ENCODE measurements at regions not wholly inside any gene's neighbourhood (a gene's known extent, or its start where the extent isn't known, plus 50 kb on each side); places are given as distances from the start of the nearest gene placed in this dataset.

DNA sequence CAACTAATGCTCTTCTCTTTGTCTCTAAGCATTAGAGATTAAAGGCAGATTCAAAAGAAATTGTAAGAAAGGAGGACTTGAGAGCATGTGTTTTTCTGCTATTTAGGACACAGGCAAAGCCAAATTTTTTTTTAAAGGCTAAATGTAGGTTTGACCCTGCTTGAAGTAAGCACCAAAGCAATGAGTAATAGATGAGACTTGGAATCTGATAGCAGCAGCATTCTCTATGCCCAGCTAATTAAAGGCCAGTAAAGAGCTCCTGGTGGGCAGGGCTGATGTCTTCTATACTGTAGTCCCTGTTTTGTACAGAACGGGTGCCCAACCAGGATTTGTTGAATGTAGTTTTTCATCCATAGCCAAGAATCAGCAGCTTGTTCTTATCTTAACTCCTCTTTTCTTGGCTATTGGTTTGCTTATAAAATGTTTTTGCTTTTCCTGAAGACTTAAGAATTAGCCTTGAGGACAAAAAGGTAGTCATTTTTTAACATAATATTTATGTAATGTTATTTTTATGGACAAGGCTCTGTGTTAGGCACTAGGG is 179.6 kb downstream of the LMO4 start:
- no peak for DNase-seq (ENCODE audit: low read depth in 2 of 2)

DNA sequence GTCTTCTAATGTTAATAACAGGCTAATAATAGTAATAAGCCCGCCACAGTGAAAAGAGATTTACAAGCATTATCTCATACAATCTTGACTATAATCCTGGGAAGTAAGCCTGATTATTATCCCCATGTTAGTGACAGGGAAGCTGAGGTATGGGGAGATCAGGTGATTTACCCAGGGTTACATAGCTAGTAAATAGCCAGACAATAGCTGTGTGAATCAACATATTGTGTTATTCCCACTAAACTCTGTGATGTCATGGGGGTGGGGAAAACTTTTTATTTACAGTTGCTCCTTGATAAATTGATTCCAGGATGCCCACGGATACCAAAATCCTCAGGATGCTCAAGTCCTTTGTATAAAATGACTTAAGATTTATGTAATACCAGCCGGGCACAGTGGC is 181.9 kb downstream of the LMO4 start:
- DNase-seq (ENCODE audit: low read depth in 2 of 2): no peak

DNA sequence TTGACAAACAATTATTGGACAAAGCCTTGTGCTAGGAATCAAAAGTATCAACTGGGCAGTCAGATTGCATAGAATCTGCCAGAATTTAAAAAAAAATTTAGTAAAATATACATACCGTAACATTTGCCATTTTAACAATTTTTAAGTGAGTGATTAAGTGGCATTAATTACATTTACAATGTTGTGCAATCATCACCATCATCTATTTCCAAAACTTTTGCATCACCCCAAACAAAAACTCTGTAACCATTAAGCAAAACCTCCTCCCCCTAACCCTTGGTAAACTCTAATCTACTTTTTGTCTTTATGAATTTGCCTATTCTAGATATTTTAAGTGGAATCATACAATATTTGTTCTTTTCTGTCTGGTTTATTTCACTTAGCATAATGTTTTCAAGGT is 182.8 kb downstream of the LMO4 start:
- no peak for DNase-seq (ENCODE audit: low read depth in 2 of 2)

DNA sequence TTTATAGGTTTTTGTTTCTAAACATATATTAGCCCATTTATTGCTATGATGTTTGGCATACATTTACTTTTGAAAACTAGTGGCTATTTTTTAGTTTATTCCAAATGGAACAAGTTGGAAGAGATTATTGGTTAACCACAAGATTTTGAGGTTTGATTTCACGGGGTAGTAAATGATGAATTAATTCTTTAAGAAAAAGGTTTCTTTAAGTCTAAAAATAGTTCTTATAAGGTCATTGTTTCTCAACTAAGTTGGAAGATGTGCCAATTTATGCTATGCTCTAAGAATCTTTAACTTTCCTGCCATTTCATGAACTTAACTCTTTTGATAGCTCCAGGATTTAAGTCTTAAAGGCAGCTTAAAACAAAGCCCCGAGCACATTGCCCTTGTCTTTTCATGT is 183.8 kb downstream of the LMO4 start:
- no peak for DNase-seq (ENCODE audit: low read depth in 2 of 2)

DNA sequence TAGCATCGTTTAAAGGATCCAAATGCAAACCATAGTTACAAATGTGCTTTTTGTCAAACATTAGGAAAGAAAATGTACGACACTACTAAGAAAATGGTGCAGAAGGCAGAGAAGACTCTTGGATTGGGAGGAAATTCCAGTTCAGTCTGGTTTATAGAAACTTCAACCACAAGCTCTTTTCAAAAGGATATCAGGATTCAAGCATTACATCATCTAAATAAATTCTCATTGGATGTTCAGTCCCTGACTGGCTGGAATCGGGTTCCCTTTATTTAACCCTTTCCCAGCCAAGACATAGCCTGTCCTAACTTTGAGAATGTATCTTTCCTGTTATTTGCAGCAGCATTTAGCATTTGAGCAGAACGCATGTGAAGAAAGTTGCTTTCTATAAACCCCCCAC is 184.6 kb downstream of the LMO4 start:
- no peak for DNase-seq (ENCODE audit: low read depth in 2 of 2)

DNA sequence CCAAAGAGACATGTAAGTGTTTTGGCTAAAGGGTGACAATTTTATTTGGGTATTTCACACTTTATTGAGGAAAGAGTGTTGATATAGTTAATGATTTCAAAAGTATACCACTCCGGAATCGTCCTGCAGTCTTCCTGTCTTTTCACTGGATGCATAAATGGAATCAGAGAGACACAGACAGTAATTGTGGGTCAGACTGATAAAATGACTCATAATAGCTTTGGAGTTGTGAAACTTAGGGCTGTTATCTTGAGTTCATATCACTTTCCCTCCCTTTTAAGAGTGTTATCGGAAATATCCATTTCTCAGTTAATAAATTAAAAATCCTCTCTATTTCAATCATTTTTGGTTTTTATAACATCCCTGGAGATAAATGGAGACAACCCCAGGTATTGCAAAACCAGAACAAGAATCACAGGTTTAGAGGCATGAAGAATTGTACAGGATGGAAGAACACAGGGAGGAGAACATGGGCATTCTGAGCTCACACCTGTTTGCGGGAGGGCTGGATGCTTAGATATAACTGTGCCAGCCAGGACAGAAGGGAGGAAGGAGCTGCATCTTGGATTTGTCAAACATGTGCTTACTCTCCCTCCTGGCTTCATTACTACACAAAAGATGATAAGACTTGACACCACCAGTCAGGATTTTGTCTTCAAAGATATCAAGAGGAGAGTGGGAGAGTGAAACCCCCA is 185.4 kb downstream of the LMO4 start:
- no peak for DNase-seq (ENCODE audit: low read depth in 2 of 2)

DNA sequence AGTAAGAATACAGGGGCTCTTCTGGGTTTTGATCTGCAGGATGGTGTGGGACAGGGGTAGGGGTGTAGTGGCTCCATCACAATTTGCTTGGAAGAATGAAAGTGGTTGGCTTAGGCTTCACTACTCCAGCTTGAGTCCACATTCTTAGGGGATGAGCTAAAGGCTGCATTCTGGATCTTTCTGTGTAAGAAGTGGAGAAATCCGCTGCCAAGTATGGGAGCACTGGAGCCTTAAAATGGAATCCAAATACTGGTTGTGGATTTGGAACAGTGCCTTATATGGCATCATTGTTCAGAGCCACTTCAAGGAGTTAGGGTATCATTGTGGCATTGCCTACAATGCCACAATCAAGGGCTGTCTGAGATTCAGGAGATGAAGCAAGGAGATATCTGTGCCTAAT is 187.1 kb downstream of the LMO4 start:
- no peak for DNase-seq (ENCODE audit: low read depth in 2 of 2)

DNA sequence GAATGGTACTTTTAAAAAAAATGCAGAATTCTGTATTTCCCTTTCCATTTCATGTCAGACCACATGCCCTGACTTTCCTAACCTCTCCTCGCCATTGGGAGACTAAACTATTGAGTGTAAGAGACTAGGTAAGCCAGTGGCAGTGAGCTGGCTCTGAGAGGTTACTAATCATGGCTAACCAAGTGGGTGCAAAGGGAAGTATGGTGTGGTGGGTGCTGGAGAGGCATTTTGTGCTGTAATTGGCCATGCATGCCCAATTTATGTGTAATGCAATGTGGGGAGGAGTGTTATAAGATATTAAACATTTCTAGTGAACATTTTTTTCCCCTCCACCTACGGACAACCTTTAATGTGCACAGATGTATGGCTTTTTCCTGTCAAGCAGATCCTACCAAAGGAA is 190.1 kb downstream of the LMO4 start:
- DNase-seq (ENCODE audit: low read depth in 2 of 2): no peak

DNA sequence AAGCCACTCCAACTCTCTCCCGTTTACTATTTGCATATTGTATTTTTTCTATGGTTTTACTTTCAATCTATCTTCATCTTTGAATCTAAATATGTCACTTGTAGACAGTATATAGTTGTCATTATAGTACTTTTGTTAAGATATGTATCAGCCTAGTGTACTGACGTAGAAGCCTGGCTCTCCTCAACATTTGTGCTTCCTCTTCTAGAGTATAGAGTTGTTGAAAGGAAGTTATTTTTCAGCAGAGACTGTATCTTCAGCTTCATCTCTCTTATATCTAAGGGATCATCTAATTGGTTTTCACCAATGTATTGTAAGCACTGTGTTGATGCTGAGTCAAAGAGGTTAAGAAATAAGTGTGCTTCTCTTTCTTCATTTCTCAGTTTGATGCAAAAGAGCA is 192.8 kb downstream of the LMO4 start:
- no peak for DNase-seq (ENCODE audit: low read depth in 2 of 2)

DNA sequence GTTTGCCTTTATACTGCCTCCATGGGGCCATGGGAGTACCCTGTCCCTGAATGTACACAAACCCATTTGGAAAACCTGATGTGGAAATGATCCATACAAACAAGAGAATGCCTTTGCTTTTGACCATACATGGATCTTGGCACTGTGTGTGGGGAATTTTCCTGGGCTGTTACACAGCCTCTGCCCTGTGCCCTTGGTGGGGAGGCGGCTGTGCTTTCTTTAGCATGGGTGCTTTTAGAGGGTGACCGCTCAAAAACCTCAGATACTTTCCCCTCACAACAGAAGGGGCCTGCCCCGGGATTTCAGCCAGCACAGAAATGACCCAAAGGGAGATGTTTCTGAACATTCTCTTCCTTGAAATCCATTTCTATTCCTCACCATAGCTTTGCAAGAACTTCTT is 194.8 kb downstream of the LMO4 start:
- no peak for DNase-seq (ENCODE audit: low read depth in 2 of 2)

DNA sequence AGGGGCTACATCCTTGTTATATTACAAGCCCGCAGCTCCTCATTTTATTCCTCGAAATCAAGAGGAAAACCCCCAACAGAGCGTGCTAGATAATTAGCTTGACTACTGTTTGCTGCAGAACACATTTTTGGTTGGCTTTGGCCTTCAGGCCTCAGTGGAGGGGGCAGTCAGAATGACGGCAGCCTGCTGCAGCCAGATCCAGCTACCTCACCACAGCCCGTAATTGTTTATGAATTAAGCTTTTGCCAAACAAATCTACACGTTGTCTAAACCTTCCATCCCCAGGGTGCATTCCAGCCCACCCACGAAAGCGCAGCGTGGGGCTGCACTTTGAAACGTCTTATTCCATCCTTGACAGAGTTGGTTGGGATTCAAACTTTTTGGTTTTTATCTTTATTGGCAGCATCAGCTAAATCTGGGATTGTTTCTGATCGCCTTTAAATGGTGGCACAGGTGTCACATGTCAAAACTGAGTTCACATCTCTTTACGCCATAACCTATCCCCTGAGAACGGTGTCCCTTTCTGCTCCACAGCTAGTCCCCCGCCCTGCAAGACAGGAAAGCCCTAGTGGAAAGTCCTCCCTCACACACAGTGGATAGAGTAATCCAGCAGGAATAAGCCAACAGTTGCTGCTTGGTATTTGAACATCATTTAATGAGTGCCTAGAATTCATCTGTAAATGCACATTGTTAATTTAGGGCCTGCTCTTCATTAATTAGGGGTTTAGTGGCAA is 195.5 kb downstream of the LMO4 start:
- DNase-seq (ENCODE audit: low read depth in 2 of 2): no peak

DNA sequence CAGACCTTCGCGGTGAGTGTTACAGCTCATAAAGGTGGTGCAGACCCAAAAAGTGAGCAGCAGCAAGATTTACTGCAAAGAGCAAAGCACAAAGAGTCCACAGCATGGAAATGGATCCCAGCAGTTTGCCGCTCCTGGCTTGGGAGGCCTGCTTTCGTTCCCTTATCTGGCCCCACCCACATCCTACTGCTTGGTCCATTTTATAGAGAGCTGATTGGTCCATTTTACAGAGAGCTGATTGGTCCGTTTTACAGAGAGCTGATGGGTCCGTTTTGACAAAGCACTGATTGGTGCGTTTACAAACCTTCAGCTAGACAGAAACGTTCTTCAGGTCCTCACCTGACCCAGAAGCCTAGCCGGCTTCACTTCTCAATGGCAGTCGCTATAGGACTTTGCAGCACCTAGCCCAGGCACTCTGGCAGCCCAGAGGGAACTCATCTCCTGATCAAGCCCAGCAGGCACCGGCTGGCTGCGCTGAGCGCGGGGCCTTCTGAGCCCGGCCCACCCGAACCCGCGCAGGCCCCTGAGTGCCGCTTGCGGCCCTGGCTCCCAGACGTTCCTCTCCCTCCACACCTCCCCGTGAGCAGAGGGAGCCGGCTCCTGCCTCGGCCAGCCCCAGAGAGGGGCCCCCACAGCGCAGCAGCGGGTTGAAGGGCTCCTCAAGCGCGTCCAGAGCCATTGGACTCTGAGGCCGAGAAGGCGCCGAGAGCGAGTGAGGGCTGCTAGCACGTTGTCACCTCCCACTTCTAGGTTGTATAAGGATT is 200.3 kb downstream of the LMO4 start:
- no peak for DNase-seq (ENCODE audit: low read depth in 2 of 2)

DNA sequence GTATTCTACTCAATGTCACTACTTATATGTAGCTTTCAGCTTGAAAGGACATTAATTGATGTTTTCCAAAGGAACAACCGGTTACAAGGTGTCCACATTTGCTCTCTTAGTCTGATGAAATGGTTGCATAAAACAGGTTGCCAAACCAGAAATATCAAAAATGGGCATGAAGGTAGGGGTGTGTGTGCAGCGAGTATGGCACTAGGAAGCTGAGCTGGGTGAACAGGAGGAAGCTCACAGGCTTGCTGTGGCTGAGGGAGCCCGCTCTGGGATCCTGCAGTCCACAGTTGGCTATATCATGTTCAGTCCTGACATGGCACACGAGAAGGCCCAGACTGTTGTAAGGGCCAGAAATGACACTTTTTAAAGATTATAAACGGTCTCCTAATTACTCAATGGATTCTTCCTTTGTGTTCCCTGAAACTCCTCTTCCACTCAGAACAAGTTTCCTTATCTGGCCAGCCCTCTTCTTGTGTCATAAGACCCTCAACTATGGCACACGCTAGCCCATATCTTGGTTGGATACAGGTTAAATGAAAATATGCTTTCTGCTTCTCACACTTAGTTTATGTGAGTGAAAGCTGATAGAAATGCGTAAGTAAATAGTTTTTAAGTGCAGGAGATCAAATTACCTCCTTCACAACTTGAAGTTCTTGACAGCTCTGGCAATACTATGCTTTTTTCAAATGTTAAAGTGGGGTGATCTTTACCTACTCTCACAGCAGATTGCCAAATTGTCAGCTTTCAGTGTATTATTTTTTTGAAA is 201.5 kb downstream of the LMO4 start:
- DNase-seq (ENCODE audit: low read depth in 2 of 2): no peak

DNA sequence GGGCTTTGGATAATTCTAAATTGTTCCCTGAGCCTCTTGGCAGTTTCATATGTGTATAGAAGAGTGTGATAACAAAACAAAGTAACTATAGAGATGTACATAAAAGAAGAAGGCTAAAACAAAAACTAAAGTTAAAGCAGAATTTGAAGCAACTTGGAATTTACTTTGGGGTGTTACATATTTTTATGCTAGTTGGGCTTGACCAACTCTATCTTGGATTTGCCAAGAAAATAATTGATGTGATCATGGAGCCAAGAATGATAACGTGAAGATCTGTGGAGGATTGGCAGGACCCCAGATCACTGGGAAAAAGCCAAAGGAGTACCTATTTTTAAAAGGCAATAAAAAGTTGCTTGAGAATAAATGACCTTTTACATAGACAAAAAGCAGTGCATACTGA is 206.9 kb downstream of the LMO4 start:
- DNase-seq (ENCODE audit: low read depth in 2 of 2): no peak

DNA sequence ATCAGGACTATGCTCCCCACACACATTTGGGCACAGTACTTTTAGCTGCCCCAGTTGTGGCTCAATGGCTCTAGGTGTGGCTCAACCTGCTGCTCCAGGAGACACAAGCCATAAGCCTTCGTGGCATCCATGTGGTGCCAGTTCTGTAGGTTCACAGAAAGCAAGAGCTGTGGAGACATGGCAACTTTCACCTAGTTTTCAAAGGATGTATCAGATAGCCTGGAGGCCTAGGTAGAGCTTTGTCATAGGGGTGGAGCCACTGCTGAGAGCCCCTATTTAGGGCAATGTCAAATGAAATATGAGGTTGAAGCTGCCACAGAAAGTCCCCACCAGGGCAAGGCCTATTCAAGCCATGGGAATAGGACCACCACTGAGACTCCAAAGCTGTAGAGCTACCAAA is 210.5 kb downstream of the LMO4 start:
- no peak for DNase-seq (ENCODE audit: low read depth in 2 of 2)

DNA sequence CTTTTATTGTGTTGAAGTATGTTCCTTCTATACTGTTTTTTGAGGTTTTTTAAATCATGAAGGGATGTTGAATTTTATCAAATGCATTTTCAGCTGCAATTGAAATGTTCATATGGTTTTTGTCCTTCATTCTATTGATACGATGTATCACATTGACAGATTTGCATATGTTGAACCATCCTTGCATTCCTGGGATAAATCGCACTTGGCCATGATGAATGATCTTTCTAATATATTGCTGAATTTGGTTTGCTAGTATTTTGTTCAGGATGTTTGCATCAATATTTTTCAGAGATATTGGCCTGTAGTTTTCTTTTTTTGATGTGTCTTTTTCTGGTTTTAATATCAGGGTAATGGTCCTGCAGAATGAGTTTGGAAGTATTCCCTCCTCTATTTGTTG is 214.0 kb downstream of the LMO4 start:
- no peak for DNase-seq (ENCODE audit: low read depth in 2 of 2)

DNA sequence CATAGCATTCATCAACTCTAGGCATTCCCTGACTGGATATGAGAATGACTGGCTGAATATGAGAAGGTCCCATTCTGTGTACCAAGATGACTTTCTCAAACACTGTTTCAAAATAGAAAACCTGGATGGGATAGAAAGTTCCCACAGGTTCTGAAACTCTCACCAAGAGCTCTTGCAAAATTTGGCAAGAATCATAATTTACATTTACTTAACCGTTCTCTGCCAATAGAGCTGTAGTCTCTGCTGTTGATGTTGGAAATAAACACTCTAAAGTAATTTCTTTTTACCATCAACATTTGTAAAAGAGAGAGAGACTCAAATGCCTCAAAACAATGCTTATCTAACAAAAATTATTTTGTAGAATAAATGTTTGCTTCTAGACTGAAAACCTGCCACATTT is 221.1 kb downstream of the LMO4 start:
- no peak for DNase-seq (ENCODE audit: low read depth in 2 of 2)

DNA sequence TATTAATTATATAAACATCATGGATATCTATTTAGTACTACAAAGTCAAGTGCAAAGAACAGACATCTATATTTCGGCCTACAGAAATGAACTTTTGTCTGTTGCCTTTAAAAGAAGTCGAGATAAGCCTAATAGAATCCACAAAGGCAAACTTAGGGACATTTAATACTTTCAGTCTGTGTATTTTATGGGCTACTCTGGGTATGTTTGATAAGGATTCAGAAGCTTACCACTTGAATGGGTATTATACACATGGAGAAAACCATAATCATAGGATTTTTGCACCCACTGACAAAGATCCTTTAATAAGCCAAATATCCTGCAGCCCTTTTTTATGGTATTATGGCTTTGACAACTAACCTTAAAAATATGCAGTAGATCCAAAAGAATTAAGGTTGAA is 224.8 kb downstream of the LMO4 start:
- no peak for DNase-seq (ENCODE audit: low read depth in 2 of 2)

DNA sequence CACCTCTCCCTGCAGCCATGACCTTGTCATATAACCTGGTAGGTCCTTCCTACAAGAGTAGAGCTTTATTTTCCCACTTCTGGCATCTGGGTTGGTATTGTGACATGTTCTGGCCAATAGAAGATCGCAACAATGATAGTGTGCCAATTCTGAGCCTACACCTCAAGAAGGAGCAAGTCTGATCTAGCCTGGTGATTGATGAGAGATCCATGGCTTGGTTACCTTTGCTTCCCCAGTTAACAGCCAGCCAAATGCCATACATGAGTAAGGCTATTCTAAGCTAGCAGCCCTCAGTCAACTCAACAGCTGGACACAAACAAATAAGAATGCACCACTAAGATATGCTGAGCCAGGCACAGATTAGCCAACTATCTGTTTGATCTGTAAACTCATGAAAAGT is 226.7 kb downstream of the LMO4 start:
- no peak for DNase-seq (ENCODE audit: low read depth in 2 of 2)

DNA sequence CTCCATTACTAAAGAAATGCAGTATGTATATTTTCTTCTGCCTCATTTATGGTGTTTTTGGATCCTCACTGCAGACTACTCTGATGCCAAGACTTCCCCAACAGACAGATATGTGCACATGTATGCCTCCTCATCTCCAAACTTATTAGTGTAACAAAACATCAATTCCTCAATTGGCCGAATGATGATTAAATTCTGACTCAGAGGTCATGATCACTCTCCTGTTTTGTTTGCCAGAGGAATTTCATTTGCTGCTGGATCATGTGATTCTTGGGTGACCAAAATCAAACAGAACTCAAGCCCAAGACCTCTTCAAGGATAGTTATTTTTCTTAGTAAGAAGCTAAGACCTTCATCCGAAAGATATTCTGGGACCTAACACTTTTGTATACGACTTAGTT is 227.6 kb downstream of the LMO4 start:
- DNase-seq (ENCODE audit: low read depth in 2 of 2): no peak

DNA sequence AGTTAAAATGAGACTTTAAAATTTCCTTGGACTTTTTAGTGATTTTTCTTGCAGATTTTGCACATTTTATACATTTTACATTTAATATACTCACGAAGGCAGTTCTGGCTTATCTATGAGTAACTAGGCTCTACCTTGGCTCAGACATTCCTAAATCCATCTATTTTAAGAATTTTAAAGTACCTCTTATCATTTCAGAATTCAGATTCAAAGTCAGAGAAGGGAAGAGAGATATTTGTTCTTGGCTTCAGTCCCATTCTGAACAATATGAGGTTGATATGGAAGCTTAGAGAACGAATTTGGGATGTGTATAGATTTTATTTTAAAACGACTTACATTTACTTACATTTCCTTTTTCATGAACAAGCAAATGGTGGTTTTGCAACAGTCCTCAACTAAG is 230.2 kb downstream of the LMO4 start:
- DNase-seq (ENCODE audit: low read depth in 2 of 2): no peak

DNA sequence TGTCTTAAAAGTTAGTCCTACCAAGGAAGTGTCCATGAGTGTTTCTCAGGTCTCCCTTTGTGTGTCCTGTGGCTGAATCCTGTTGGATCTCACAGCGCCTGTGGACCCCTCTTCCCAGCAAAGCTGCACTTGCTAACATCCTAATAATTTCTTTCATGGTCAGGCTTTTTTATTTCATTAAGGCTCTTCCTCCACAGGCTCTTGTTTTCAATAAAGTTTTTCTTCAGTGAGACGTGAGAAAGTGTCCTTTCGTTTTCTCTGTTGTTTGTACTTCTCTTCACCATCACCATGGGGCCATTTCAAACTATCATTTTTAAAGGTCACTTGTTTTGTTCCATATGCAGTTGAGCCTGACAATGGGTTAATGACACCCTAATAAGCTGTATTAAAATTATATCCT is 231.5 kb downstream of the LMO4 start:
- DNase-seq (ENCODE audit: low read depth in 2 of 2): no peak
